Right lobe of liver (tissue), 6 donors: ENCODE measurements at regions not wholly inside any gene's neighbourhood (a gene's known extent, or its start where the extent isn't known, plus 50 kb on each side); places are given as distances from the start of the nearest gene placed in this dataset.

Experiments
- ATAC-seq, 4 donors: fragments of 200-7000 bp; cut with Tn5 transposase; one replicate each; pipeline ENCODE4 v1.9.1; 2020; ENCODE audit warnings: mild to moderate bottlenecking in 4 of 4, moderate library complexity in 4 of 4
- DNase-seq, 3 donors: peaks; one replicate each; pipeline ENCODE4 v3.0.0-alpha.2; 2020
- H3K27ac ChIP-seq, 3 donors: fragments of 200-600 bp; one replicate each; pipeline ENCODE4 v1.8.0; 2022
- H3K27me3 ChIP-seq, 2 donors: fragments of 200-600 bp; one replicate each; pipeline ENCODE4 v1.8.0; 2022
- H3K36me3 ChIP-seq, 4 donors: fragments of 200-600 bp; sonication (generic) in 1 of 4; one replicate each; pipeline versions ENCODE4 v1.5.1 to v1.8.0; 2017 to 2022; ENCODE audit warnings: control low read depth in 1 of 4
- H3K4me1 ChIP-seq, 4 donors: fragments of 200-600 bp; sonication (generic) in 1 of 4; one replicate each; pipeline versions ENCODE4 v1.5.1 to v1.8.0; 2017 to 2022; ENCODE audit warnings: control low read depth in 1 of 4
- H3K4me3 ChIP-seq, 3 donors: fragments of 200-600 bp; one replicate each; pipeline ENCODE4 v1.8.0; 2022
- H3K9me3 ChIP-seq, 4 donors: fragments of 200-600 bp; sonication (generic) in 1 of 4; one replicate each; pipeline versions ENCODE4 v1.5.1 to v1.8.0; 2017 to 2022; ENCODE audit warnings: control low read depth in 1 of 4
- CTCF ChIP-seq, 4 donors: fragments of 200-600 bp in 3 of 4; fragments of 450-650 bp in 1 of 4; IDR thresholded peaks; one replicate each; pipeline versions ENCODE4 v1.5.1 to v1.8.0; 2016 to 2022; ENCODE audit warnings: antibody characterized with exemption in 4 of 4, mild to moderate bottlenecking in 2 of 4
- POLR2A ChIP-seq: fragments of 450-650 bp; IDR thresholded peaks from one replicate; pipeline ENCODE4 v1.6.1; 2017; ENCODE audit warnings: antibody characterized with exemption, mild to moderate bottlenecking
- WGBS: methylation state at CpG from one replicate; pipeline ENCODE4 v1.1.6; 2018; ENCODE audit warnings: low coverage, low lambda C conversion rate; ENCODE audit not compliant: insufficient coverage; ENCODE audit errors: missing lambda C conversion rate; 5-methylcytosine and 5-hydroxymethylcytosine counted together
- intact Hi-C, 2 donors: fragments of 100-400 bp; cut with DNase I; formaldehyde crosslinking; loops; one replicate each; pipeline versions ENCODE4 v1.11.2 to v1.14.1; 2022
- donor health status: DM: no; HTN: yes; CAD: no.
- donor health status: DM: no; HTN: no; CAD: no.
- donor health status: DM: no; HTN: no; CAD: no.
- donor health status: DM: no; HTN: yes; CAD: no.
- donor health status: DM: no; HTN: yes; CAD: no.

DNA sequence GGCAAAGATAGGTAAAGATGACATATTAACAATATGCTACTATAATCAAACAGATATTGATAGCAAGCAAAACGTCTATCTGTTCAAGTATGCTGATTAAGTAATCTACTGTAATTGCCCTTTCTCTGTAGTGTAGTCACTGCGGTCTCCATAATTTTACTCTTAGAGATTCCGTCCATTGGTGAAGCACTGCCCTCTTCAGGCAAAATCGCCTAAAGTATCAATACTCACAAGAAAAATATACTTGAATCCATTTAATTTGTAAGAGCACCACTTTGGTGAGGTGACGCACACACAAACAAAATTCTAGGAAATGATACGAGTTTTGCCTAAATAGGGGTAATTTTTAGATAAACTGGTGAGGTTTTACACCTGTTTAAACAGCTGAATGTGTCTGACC lies 434.6 kb upstream of the CHRM3 start:
- TF ChIP-seq CTCF (IDR thresholded peaks at IDR 0.05) (peak; percentile 33 to 58 (median 52)), POLR2A (no peak)
- H3K36me3 ChIP-seq, result no peaks in the 10 kb centered on the region
- 15% methylated on average over 6 of the region's 6 CpGs for WGBS
- H3K27me3 ChIP-seq, result no peaks in the 10 kb centered on the region
- DNase-seq, result no peak
- intact Hi-C loops, result no loop called here
- no peaks in the 10 kb centered on the region for H3K4me1 ChIP-seq
- peak; percentile 83 to 91 (median 85) for ATAC-seq
- H3K4me3 ChIP-seq, result no peak overlapping the region
- no peaks in the 10 kb centered on the region for H3K9me3 ChIP-seq
- H3K27ac ChIP-seq, result no peak overlapping the region

GRCh38 chr1:238950784-238951183 lies 435.6 kb upstream of the CHRM3 start:
- H3K4me3 ChIP-seq, result peak overlapping the region; percentile 7 to 32 (median 29)
- H3K27ac ChIP-seq, result no peak overlapping the region
- intact Hi-C loops, result no loop called here
- no peaks in the 10 kb centered on the region for H3K36me3 ChIP-seq
- ATAC-seq (peak; percentile 88 to 94 (median 90)), DNase-seq (no peak)
- WGBS, result 5% methylated on average over 4 of the region's 4 CpGs
- no peaks in the 10 kb centered on the region for H3K27me3 ChIP-seq
- H3K9me3 ChIP-seq, result no peaks in the 10 kb centered on the region
- no peak for TF ChIP-seq CTCF (IDR thresholded peaks at IDR 0.05)
- TF ChIP-seq POLR2A, result no peak
- H3K4me1 ChIP-seq, result no peaks in the 10 kb centered on the region

DNA sequence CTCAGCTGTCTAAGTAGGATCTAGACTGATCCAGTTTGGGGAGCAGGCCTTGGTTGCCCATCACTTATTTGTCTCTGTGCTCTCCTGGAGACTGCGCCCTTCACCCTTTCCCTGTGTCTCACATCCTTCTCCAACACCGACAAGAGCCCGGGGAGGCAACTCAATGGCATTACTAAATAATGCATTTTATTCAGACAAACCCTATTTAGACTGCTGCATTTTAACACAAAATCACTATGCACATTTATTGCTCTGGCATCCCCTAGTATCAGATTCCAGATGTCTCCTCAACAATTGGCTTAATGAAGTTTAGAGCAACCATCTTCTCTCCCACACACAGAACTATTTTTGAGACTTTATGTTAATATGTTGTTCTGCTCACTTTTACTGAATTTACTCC lies 436.4 kb upstream of the CHRM3 start:
- Histone ChIP-seq H3K27ac (no peak overlapping the region), H3K36me3 (no peaks in the 10 kb centered on the region), H3K4me3 (no peak overlapping the region), H3K4me1 (no peaks in the 10 kb centered on the region), H3K27me3 (no peaks in the 10 kb centered on the region), H3K9me3 (no peaks in the 10 kb centered on the region)
- 82% methylated on average over 3 of the region's 3 CpGs for WGBS
- intact Hi-C loops, result no loop called here
- no peak for DNase-seq
- TF ChIP-seq CTCF (IDR thresholded peaks at IDR 0.05), result no peak
- no peak for TF ChIP-seq POLR2A
- ATAC-seq, result no peak

GRCh38 chr1:238944028-238944427 lies 442.3 kb upstream of the CHRM3 start:
- DNase-seq (no peak), ATAC-seq (no peak)
- WGBS, result 52% methylated on average over 1 of the region's 1 CpG
- Histone ChIP-seq H3K4me1 (no peaks in the 10 kb centered on the region), H3K4me3 (no peak overlapping the region), H3K27me3 (no peaks in the 10 kb centered on the region), H3K27ac (no peak overlapping the region), H3K9me3 (no peaks in the 10 kb centered on the region), H3K36me3 (no peaks in the 10 kb centered on the region)
- no peak for TF ChIP-seq POLR2A
- TF ChIP-seq CTCF (IDR thresholded peaks at IDR 0.05), result no peak
- intact Hi-C loops, result no loop called here

DNA sequence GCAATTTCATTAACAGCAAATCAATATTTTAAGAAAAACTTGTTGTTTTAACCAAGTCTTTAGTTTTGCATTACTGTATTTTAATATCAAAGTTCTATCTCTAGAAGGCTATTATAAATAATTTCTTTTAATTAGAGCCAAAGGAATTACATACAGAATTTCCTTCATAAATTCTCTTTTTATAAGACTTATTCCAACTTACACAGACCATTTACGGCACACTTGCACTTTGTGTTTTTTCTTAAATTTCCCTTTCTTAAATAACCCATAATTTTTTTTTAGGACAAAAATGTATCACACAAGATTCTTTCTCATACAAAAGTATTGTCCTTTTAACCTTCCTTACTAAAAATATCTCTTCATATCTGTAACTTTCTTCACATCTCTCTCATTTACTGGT lies 458.5 kb upstream of the CHRM3 start:
- H3K27ac ChIP-seq, result no peak overlapping the region
- no peak overlapping the region for H3K4me3 ChIP-seq
- no peaks in the 10 kb centered on the region for H3K4me1 ChIP-seq
- DNase-seq, result no peak
- no peak for TF ChIP-seq CTCF (IDR thresholded peaks at IDR 0.05)
- TF ChIP-seq POLR2A, result no peak
- no peaks in the 10 kb centered on the region for H3K27me3 ChIP-seq
- no peaks in the 10 kb centered on the region for H3K36me3 ChIP-seq
- ATAC-seq, result no peak
- intact Hi-C loops, result no loop called here
- H3K9me3 ChIP-seq, result no peaks in the 10 kb centered on the region
- 96% methylated on average over 1 of the region's 1 CpG for WGBS
